HCT116 (cell line): ENCODE measurements at regions not wholly inside any gene's neighbourhood (a gene's known extent, or its start where the extent isn't known, plus 50 kb on each side); places are given as distances from the start of the nearest gene placed in this dataset.

Source experiments
- ATAC-seq: fragments of 200-7000 bp; cut with Tn5 transposase; 2 replicates; pipeline ENCODE4 v1.9.1; 2020; ENCODE audit warnings: mild to moderate bottlenecking, moderate library complexity
- BruUV-seq: library from RNA; stranded (reverse); fragments of 400-500 nt; replicated peaks from 2 replicates; lab custom pipeline; 2021; lab: Mats Ljungman, UMichigan
- CTCF ChIA-PET: fragments of 300-600 bp; sonication (Branson Sonifier 250); formaldehyde crosslinking; loops from one replicate; lab custom pipeline; 2021; ENCODE audit warnings: antibody characterized with exemption; lab: Charles Lee
- POLR2A ChIA-PET: fragments of 300-600, 350-600 bp; sonication (Branson Sonifier 250); formaldehyde crosslinking; loops from one replicate; lab custom pipeline; 2021; ENCODE audit warnings: antibody characterized with exemption; lab: Charles Lee
- RAD21 ChIA-PET, 2 experiments: fragments of 300-600 bp; sonication (Branson Sonifier 250); formaldehyde crosslinking; loops; one replicate each; lab custom pipeline; 2023; ENCODE audit warnings: low total read pairs in 2 of 2; ENCODE audit not compliant: uncharacterized antibody in 2 of 2, unreplicated experiment in 2 of 2, low non-redundant PET in 1 of 2; lab: Charles Lee
- DNase-seq: peaks from one replicate; pipeline ENCODE4 v3.0.0-alpha.2; 2010; ENCODE audit warnings: low read depth, low spot score
- H2AFZ ChIP-seq: fragments of 200-600 bp; shearing (Covaris generic), sonication (generic); 2 replicates; pipeline ENCODE4 v1.6.1; 2017; ENCODE audit warnings: low read depth, mixed run types, mixed read lengths, antibody characterized with exemption, low read length; ENCODE audit not compliant: poor library complexity, severe bottlenecking
- H3K27ac ChIP-seq: 2 replicates; pipeline ENCODE4 v1.5.1; 2012; ENCODE audit warnings: low read depth, low read length
- H3K27me3 ChIP-seq: fragments of 200-600 bp; sonication (generic); 2 replicates; pipeline ENCODE4 v1.6.1; 2016; ENCODE audit warnings: mixed run types, low read length, mixed read lengths; ENCODE audit not compliant: insufficient read depth
- H3K36me3 ChIP-seq, 2 experiments: fragments of 200-500 bp in 1 of 2; fragments of 200-600 bp in 1 of 2; sonication (Bioruptor generic) in 1 of 2; sonication (generic) in 1 of 2; 2 replicates each; pipeline versions ENCODE4 v1.5.1 to v1.6.1; 2014 to 2016; ENCODE audit warnings: low read length in 2 of 2, inconsistent platforms in 1 of 2, mixed read lengths in 1 of 2, mixed run types in 1 of 2; ENCODE audit not compliant: insufficient read depth in 2 of 2, control insufficient read depth in 1 of 2
- H3K4me1 ChIP-seq, 2 experiments: fragments of 200-600 bp in 1 of 2; sonication (generic) in 1 of 2; 2 replicates each; pipeline versions ENCODE4 v1.5.1 to v1.6.1; 2012 to 2017; ENCODE audit warnings: low read length in 2 of 2, inconsistent platforms in 1 of 2, mild to moderate bottlenecking in 1 of 2, mixed read lengths in 1 of 2, mixed run types in 1 of 2, moderate library complexity in 1 of 2; ENCODE audit not compliant: insufficient read depth in 2 of 2, control insufficient read depth in 1 of 2
- H3K4me2 ChIP-seq: fragments of 200-600 bp; sonication (generic); 2 replicates; pipeline ENCODE4 v1.6.1; 2017; ENCODE audit warnings: mixed run types, low read length, mixed read lengths
- H3K4me3 ChIP-seq, 2 experiments: fragments of 200-600 bp in 1 of 2; sonication (generic) in 1 of 2; replicated peaks in 1 of 2; 2 replicates each; pipeline ENCODE4 v1.5.1; 2011 to 2016; ENCODE audit warnings: low read length in 2 of 2, control low read depth in 1 of 2, low read depth in 1 of 2, mild to moderate bottlenecking in 1 of 2, mixed read lengths in 1 of 2, mixed run types in 1 of 2
- H3K79me2 ChIP-seq: fragments of 200-600 bp; sonication (generic); 2 replicates; pipeline ENCODE4 v1.6.1; 2017; ENCODE audit warnings: mild to moderate bottlenecking, mixed run types, low read length, moderate library complexity, mixed read lengths; ENCODE audit not compliant: insufficient read depth
- H3K9ac ChIP-seq: fragments of 200-600 bp; sonication (generic); 2 replicates; pipeline ENCODE4 v1.6.1; 2016; ENCODE audit warnings: low read length, mixed read lengths
- H3K9me2 ChIP-seq: fragments of 200-600 bp; sonication (generic), shearing (Covaris generic); 2 replicates; pipeline ENCODE4 v1.6.1; 2017; ENCODE audit warnings: mixed run types, mild to moderate bottlenecking, moderate library complexity; ENCODE audit not compliant: insufficient read depth
- H3K9me3 ChIP-seq, 2 experiments: fragments of 200-500 bp in 1 of 2; fragments of 200-600 bp in 1 of 2; sonication (Bioruptor generic) in 1 of 2; sonication (generic) in 1 of 2; 2 replicates each; pipeline ENCODE4 v1.6.1; 2014 to 2017; ENCODE audit warnings: low read length in 2 of 2, mixed read lengths in 2 of 2, inconsistent platforms in 1 of 2, low read depth in 1 of 2, mild to moderate bottlenecking in 1 of 2, mixed run types in 1 of 2, moderate library complexity in 1 of 2; ENCODE audit not compliant: control insufficient read depth in 1 of 2, insufficient read depth in 1 of 2
- H4K20me1 ChIP-seq: fragments of 200-600 bp; sonication (generic), shearing (Covaris generic); 2 replicates; pipeline ENCODE4 v1.6.1; 2017; ENCODE audit warnings: mixed run types, mild to moderate bottlenecking, moderate library complexity; ENCODE audit not compliant: insufficient read depth
- ATF3 ChIP-seq: IDR thresholded peaks from 2 replicates; pipeline ENCODE4 v1.6.1; 2012
- CBX3 ChIP-seq: IDR thresholded peaks from 2 replicates; pipeline ENCODE4 v1.6.1; 2012; ENCODE audit warnings: low read depth
- CTCF ChIP-seq, 3 experiments: fragments of 200-600 bp in 1 of 3; sonication (generic) in 1 of 3; IDR thresholded peaks in 2 of 3; conservative IDR thresholded peaks in 1 of 3; 2 replicates each; pipeline ENCODE4 v1.5.1; 2012 to 2017; ENCODE audit warnings: low read depth in 2 of 3, low read length in 2 of 3, antibody characterized with exemption in 1 of 3, borderline replicate concordance in 1 of 3, control low read depth in 1 of 3, mild to moderate bottlenecking in 1 of 3, mixed read lengths in 1 of 3, mixed run types in 1 of 3, moderate library complexity in 1 of 3; ENCODE audit not compliant: insufficient read depth in 1 of 3
- EGR1 ChIP-seq: IDR thresholded peaks from 2 replicates; pipeline ENCODE4 v1.6.1; 2012; ENCODE audit warnings: low read depth
- ELF1 ChIP-seq: IDR thresholded peaks from 2 replicates; pipeline ENCODE4 v1.6.1; 2012; ENCODE audit warnings: low read depth, borderline replicate concordance
- EZH2 ChIP-seq: fragments of 200-600 bp; sonication (generic); IDR thresholded peaks from 2 replicates; pipeline ENCODE4 v1.6.1; 2017; ENCODE audit warnings: antibody characterized with exemption, mixed run types
- FOSL1 ChIP-seq: IDR thresholded peaks from 2 replicates; pipeline ENCODE4 v1.6.1; 2012; ENCODE audit warnings: low read depth
- JUND ChIP-seq: IDR thresholded peaks from 2 replicates; pipeline ENCODE4 v1.6.1; 2012
- MAX ChIP-seq: IDR thresholded peaks from 2 replicates; pipeline ENCODE4 v1.6.1; 2012
- POLR2A ChIP-seq: IDR thresholded peaks from 2 replicates; pipeline ENCODE4 v1.7.0; 2011; ENCODE audit warnings: borderline replicate concordance; ENCODE audit not compliant: insufficient read depth, insufficient read length; ENCODE audit errors: extremely low read depth
- POLR2AphosphoS5 ChIP-seq: IDR thresholded peaks from 2 replicates; pipeline ENCODE4 v1.6.1; 2011; ENCODE audit warnings: mild to moderate bottlenecking, low read depth, low read length, moderate library complexity
- RAD21 ChIP-seq: IDR thresholded peaks from 2 replicates; pipeline ENCODE4 v1.6.1; 2012; ENCODE audit warnings: low read depth, mild to moderate bottlenecking
- REST ChIP-seq: IDR thresholded peaks from 2 replicates; pipeline ENCODE4 v1.6.1; 2012; ENCODE audit warnings: low read depth
- SIN3A ChIP-seq: IDR thresholded peaks from 2 replicates; pipeline ENCODE4 v1.6.1; 2012; ENCODE audit warnings: low read depth
- SP1 ChIP-seq: IDR thresholded peaks from 2 replicates; pipeline ENCODE4 v1.6.1; 2012; ENCODE audit warnings: low read depth
- YY1 ChIP-seq: IDR thresholded peaks from 2 replicates; pipeline ENCODE4 v1.6.1; 2011; ENCODE audit warnings: low read length, low read depth, moderate library complexity, mild to moderate bottlenecking; ENCODE audit not compliant: insufficient replicate concordance; ENCODE audit errors: extremely low read depth
- ZBTB33 ChIP-seq: IDR thresholded peaks from 2 replicates; pipeline ENCODE4 v1.6.1; 2011; ENCODE audit warnings: mild to moderate bottlenecking, low read length, moderate library complexity; ENCODE audit not compliant: insufficient replicate concordance; ENCODE audit errors: extremely low read depth
- ZNF274 ChIP-seq: fragments of 200-500 bp; sonication (Bioruptor generic); IDR thresholded peaks from 2 replicates; pipeline ENCODE4 v1.6.1; 2014; ENCODE audit warnings: mild to moderate bottlenecking, low read depth, low read length, inconsistent platforms
- intact Hi-C: fragments of 100-400 bp; cut with micrococcal nuclease; formaldehyde crosslinking; loops from 2 replicates; pipeline ENCODE4 v1.10.0; 2022

- TF ChIP-seq ZBTB33 = no peak
- TF ChIP-seq MAX = no peak
- TF ChIP-seq SP1 = no peak
- TF ChIP-seq, all 23 proteins: peak for 0
Observed at GRCh38 chr10:64394744-64395143, 873.5 kb downstream of the REEP3 start (continued).

GRCh38 chr10:64396105-64396708 lies 875.0 kb downstream of the REEP3 start:
- no peak overlapping the region for H3K4me3 ChIP-seq
- no peak for TF ChIP-seq ZNF274
- TF ChIP-seq RAD21 = no peak
- TF ChIP-seq EGR1 = no peak
- TF ChIP-seq JUND = no peak
- no peak for TF ChIP-seq ATF3
- no peak for TF ChIP-seq REST
- no peak for TF ChIP-seq CBX3
- no peak for TF ChIP-seq CTCF (IDR thresholded peaks at IDR 0.05 in 2 of 3, conservative IDR thresholded peaks at IDR 0.05 in 1 of 3; ENCODE audit: borderline replicate concordance in 1 of 3, insufficient read depth in 1 of 3, low read depth in 2 of 3, low read length in 2 of 3)
- no peak for TF ChIP-seq POLR2AphosphoS5
- no peak for TF ChIP-seq POLR2A
- no peak for TF ChIP-seq EZH2
- no peak for TF ChIP-seq FOSL1
- no peak for TF ChIP-seq YY1
- TF ChIP-seq SIN3A = no peak
- TF ChIP-seq MAX = no peak
- no peak for TF ChIP-seq ELF1

More at GRCh38 chr10:64396105-64396708, 875.0 kb downstream of the REEP3 start:
- Histone ChIP-seq H3K4me1 (peaks cover 3 to 17% of the 10 kb centered on the region in 2 experiments), H3K4me2 (peak overlapping the region; percentile 6), H3K27ac (no peak overlapping the region), H3K27me3 (no peaks in the 10 kb centered on the region), H3K9me2 (no peaks in the 10 kb centered on the region), H3K36me3 (no peaks in the 10 kb centered on the region), H2AFZ (no peak overlapping the region), H3K9me3 (no peaks in the 10 kb centered on the region), H4K20me1 (no peaks in the 10 kb centered on the region), H3K79me2 (no peaks in the 10 kb centered on the region), H3K9ac (no peak overlapping the region)
- POLR2A ChIA-PET = no interaction called here
- CTCF ChIA-PET = interaction anchor here (0.7 kb wide), 1 partner anchor 16 kb away, joined by 3 read pairs; no protein-coding TSS in a partner anchor
- intact Hi-C loops = no loop called here
- DNase-seq (no peak), ATAC-seq (no peak)
- RAD21 ChIA-PET = no interaction called here
- BruUV-seq = no TSS peak
